Fibroblast of the aortic adventitia (primary cell): ENCODE measurements at regions not wholly inside any gene's neighbourhood (a gene's known extent, or its start where the extent isn't known, plus 50 kb on each side); places are given as distances from the start of the nearest gene placed in this dataset.

ENCODE experiments used
- DNase-seq: peaks from one replicate; pipeline ENCODE4 v3.0.0-alpha.2; 2010; ENCODE audit warnings: low read depth
- H3K4me3 ChIP-seq: 2 replicates; pipeline ENCODE4 v1.5.1; 2011; ENCODE audit warnings: low read depth, mild to moderate bottlenecking, control low read depth, low read length, moderate library complexity
- CTCF ChIP-seq: IDR thresholded peaks from 2 replicates; pipeline ENCODE4 v1.5.1; 2011; ENCODE audit warnings: mild to moderate bottlenecking, low read length, control low read depth, inconsistent platforms; ENCODE audit not compliant: insufficient read depth

DNA sequence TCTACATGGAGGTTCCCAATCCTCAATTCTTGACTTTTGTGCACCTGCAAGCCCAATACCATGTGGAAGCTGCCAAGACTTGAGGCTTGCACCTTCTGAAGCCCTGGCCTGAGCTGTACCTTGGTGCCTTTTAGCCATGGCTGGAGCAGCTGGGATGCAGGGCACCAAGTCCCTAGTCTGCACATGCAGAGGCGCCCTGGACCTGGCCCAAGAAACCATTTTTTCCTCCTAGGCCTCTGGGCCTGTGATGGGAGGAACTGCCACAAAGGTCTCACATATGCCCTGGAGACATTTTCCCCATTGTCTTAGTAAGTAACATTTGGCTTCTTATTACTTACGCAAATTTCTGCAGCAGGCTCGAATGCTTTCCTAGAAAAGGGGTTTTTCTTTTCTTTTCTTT lies 431.9 kb upstream of the ANO5 start:
- DNase-seq: no peak
- no peak overlapping the region for H3K4me3 ChIP-seq
- TF ChIP-seq CTCF: no peak

DNA sequence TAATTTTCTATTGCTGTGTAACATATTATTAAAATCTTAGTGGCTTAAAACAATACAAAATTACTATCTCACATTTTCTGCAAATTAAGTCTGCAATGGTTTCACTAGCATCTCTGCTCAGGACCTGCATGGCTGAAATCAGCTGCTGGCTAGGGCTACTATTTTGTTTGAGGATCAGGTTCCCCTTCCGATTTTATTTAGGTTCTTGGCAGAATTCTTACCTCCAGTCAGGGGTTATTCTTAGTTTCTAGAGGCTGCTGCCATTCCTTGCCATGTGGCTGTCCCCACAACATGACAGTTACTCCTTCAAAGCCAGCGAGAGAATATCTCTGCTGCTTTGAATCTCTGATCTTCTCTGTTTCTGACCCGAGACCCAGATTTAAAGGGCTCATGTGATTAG lies 424.5 kb upstream of the ANO5 start:
- no peak for DNase-seq

GRCh38 chr11:21769188-21769587 lies 423.7 kb upstream of the ANO5 start:
- no peak overlapping the region for H3K4me3 ChIP-seq
- TF ChIP-seq CTCF: no peak
- no peak for DNase-seq

More for the DNA sequence above, 424.5 kb upstream of the ANO5 start:
- no peak overlapping the region for H3K4me3 ChIP-seq
- TF ChIP-seq CTCF: no peak

DNA sequence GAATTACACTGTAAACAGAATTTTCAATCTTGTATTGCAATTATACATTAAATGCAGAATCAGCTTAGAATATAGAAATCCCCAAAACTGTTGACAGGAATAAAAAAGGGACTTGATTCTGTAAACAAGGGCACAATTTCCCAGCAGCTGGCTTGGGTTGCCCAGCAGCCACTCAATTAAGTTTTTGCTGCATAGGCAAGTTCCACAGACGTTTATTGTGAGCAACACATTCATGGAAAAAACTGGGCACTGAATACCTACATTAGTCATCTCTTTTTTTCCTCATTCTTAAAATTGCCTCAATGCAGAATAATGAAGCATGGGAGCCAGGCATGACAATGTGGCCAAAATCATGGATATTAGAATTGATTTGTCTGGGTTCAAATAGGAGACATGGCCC lies 421.8 kb upstream of the ANO5 start:
- TF ChIP-seq CTCF: no peak
- no peak for DNase-seq
- H3K4me3 ChIP-seq: no peak overlapping the region

GRCh38 chr11:21774212-21774611 lies 418.7 kb upstream of the ANO5 start:
- no peak for TF ChIP-seq CTCF
- no peak for DNase-seq
- no peak overlapping the region for H3K4me3 ChIP-seq

DNA sequence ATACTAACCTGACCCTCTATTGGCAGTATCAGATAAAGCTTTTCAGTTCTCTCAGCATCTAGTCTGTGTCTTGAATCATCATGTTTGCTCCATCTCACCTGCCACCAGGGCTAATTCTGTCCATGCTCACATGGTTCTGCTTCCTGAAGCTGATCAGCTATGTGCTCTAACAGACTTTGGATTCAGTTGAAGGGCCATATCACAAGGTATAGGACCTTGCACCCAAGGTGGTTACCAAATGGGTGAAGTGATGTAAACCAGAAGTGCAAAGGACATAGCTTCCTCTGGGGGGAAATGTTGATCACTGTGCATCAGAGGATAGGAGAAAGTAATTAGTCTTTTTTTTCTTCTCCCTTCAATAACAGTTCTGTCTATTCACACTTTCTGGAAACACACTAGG lies 417.0 kb upstream of the ANO5 start:
- no peak for TF ChIP-seq CTCF
- no peak for DNase-seq
- H3K4me3 ChIP-seq: no peak overlapping the region

GRCh38 chr11:21783954-21784353 lies 408.9 kb upstream of the ANO5 start:
- TF ChIP-seq CTCF: no peak
- no peak overlapping the region for H3K4me3 ChIP-seq
- DNase-seq: no peak
